Activated CD4-positive, alpha-beta T cell treated with anti-CD3 and anti-CD28 coated beads, Interleukin-2, amount 50 U/mL, for 4 hours (primary cell): ENCODE measurements at regions not wholly inside any gene's neighbourhood (a gene's known extent, or its start where the extent isn't known, plus 50 kb on each side); places are given as distances from the start of the nearest gene placed in this dataset.

ENCODE experiments used
- DNase-seq, 2 experiments: peaks; one replicate each; pipeline ENCODE4 v3.0.0-alpha.2; 2020

DNA sequence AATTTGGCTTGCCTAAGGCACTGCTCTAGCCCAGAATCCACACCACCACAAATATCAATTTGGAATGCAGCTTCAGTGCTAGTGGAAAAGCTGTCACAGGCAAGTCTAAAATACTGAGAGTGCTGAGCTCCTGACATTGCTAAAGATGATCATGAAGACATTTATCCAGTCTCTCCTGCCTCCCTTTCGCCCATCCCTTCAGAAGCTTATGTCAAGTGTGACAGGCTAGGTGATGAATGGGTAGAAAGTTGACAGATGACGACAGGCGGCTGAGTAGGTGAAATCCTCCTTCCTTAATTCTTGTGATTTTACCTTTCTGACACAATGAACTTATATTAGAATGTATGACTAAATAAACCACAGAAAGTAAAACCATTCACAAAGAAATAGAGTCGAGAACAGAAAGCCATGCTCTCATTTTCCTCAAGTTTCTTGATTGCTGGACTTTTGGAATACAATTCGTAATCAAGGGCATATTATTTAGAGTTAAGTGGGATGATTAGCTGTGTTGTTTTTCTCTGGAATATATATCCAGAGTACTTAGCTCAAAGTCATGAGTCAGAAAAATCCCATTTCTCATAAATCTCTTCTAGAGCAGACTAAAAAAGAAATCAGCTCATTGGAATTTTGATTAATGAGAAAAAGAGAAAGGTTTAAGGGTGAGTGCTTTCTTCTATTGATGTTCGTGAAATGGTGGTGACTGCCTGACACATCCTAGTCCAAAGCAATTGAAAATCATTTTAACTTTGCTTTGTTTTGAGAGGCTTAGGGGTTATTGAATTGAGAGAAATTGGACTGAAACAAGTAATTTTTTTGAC, 1228.2 kb upstream of the CITED2 start:
- no peak for DNase-seq

DNA sequence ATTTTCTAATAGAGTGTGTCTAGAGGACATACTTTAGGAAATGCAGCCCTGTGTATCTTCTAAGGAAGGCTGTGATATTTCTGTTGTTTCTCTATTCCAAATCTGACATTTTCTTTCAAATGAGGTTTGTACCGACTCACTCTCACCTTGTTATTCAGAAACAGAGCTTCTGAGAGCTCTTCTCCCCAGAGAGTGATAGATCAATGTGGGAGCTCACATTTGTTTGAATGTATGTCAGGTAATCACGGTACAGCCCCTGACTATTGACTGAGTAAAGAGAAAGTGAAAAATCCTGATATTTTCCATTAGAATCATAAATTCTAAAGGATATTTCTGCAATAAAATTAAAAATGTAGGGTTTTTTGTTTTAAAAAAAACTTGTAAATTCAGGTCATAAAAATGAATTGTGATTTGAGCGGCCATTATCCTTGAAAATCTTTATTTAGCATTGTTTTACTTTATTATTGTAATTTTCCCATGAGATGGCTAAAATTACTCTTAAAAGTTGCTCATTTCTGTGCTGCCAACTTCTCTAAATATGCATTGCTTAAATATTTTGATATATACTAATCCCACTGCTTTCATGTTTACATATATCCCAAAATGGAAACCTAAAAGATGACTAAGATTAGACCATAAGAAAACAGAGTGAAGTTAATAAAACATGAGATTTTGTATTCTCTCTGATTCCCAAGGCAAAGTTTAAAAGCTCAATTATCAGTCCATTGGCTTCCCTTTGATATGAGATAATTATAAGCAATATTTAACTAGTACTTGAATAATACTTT, 1226.8 kb upstream of the CITED2 start:
- no peak for DNase-seq

DNA sequence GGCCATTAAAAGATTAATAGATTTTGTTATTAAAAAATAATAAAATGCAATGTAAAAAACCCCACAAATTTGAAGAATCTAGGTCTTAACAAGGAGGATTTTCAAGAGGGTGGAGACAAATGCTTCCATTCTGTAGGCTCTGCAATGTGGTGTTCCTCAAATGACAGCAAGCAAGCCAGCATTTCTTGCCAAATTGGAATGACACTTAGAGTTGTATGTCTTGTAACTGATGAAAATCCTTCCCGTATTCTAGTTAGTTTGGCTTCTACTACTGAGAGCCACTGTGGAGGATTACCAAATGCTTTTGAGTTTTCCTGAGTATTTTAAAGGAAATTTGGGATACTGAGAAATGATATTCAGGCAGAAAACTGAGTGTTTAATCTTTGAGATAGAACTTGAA, 1225.5 kb upstream of the CITED2 start:
- no peak for DNase-seq

DNA sequence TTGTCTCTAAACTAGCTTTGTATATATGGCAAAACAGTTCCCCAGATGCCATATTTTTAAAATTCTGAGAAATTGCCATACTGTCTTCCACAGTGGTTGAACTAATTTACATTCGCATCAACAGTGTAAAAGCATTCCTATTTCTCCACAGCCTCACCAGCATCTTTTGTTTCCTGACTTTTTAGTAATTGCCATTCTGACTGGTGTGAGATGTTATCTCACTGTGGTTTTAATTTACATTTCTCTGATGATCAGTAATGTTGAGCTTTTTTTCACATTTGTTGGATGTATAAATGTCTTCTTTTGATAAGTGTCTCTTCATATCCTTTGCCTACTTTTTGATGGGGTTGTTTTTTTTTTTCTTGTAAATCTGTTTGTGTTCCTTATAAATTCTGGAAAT, 1222.7 kb upstream of the CITED2 start:
- no peak for DNase-seq

DNA sequence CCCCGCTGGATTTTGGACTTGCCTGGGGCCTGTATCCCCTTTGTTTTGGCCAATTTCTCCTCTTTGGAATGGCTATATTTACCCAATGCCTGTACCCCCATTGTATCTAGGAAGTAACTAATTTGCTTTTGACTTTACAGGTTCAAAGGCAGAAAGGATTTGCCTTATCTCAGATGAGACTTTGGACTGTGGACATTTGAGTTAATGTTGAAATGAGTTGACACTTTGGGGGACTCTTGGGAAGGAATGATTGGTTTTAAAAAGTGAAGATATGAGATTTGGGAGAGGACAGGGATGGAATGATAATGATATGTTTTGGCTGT, 1220.3 kb upstream of the CITED2 start:
- DNase-seq = no peak

DNA sequence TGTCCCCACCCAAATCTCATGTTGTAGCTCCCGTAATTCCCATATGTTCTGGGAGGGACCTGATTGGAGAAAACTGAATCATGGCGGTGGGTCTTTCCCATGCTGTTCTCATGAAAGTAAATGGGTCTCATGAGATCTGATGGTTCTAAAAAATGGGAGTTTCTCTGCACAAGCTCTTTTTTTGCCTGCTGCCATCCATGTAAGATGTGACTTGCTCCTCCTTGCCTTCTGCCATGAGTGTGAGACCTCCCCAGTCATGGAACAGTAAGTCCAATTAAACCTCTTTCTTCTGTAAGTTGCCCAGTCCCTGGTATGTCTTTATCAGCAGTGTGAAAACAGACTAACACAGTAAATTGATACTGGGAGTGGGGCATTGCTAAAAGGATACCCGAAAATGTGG, 1218.4 kb upstream of the CITED2 start:
- DNase-seq = no peak

DNA sequence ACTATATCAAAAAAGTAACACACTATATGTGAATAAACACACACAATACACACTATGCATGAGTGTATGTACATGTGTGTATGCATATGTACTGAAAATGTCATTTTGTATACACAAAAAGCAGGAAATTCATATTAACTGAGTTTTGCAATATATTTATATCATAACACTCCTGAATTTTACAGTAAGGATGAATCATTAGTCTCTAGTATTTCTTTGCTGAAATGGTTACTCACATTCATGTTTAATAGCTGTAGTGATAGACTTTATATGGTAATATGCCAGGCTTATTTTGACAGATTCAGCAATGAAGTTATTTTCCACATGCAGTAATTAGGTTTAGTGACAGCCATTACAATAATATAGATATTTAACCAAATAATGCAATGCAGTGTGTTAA, 1216.2 kb upstream of the CITED2 start:
- DNase-seq = no peak

DNA sequence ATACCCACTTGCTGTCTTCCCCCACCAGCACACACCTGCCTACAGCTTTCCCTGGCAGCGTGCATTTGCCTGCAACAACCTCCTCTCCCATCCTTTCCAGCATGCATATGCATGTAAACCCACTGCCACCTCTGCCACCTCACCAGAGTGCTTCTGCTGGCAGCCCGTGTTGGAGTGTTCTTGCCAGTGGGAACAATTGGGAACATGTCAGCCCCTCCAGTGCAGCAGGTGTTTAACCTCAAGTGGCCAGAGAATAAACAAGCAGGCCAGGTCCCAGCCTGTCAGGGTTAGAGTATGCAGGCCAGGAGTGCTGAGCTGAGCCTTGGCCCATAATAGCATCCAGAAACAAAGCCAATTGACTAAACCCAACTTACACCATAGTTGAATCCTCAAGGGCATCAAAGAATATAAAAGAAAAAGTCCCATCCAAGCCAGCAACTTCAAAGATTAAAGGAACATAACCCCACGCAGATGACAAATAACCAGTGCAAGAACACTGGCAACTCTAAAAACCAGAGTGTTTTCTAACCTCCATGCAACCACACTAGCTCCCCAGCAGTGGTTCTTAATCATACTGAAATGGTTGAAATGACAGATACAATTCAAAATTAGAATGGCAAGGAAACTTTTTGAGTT, 1212.1 kb upstream of the CITED2 start:
- DNase-seq = no peak

DNA sequence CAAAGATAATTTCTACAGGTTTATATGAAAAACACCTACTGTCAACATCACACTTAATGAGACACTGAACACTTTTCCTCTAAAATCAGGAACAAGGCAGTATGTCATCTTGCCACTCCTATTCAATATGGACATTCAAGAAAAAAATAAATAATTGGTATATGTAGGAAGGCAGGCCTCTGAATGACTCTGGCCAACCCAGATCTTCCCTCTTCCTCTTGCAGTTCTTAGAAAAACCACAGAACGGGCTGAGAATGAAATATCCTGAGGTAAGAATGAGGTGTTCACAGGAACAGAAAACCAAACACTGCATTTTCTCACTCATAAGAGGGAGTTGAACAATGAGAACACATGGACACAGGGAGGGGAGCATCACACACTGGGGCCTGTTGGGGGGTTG, 1207.2 kb upstream of the CITED2 start:
- no peak for DNase-seq

DNA sequence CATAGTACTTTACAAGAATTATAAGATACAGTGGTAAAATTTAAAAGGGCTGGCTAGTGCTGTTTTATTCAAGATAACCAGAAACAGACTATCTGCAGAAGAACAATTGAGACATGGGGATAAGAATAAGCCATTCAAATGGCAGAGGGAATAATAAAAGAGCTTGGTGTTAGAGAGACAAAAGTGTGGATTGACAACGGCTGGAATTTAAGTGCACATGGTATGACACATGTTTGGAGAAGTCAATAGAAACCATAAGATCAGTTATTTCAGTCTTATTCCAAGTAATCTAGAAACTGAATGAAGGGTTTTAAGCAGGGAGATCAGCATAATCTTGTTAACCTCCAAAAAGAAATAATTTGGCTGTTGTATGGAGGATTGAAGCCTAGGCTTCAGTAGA, 1205.5 kb upstream of the CITED2 start:
- DNase-seq = no peak

DNA sequence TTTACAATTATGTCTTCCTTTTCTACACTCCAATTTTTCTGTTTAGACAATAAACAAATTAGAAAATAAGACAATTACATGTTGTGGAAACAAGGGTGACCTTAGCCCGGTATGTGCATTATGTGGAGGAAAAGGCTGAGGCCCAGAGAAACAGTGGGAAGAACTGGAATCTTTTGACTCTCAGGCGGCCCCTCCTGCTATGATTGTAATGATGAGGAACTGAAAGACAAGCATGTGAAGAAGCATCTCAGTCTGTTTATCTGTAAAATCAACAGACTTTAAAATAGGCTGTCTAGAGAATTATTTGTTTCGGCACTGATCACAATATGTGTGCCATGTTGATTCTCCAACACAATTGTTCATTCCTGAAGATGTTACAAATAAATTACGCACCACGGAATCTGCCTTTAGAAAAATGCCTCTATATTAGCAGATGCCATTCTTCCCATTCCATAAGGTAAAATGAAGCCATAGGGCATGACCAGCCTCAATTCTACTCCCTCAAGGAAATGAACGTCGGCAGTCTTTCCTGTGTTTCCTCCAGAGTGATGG, 1201.6 kb upstream of the CITED2 start:
- DNase-seq = no peak

DNA sequence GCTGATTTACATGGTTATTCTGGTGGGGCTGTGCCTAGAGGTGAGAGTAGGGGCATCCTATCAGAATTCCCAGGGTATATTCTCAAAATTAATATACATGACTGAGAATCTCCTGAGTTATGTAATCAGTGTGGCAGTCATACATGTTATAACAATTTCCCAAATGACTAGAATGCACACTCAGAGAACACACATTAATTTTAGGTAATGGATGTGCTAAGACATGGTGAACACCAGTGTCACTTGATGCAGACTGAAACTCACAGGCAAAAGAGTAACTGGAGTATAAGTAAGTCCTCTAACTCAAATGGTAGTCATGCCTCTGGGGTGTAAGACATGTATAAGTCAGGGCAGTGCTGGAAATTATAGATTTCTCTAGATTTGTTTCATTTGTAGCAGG, 1198.4 kb upstream of the CITED2 start:
- no peak for DNase-seq

DNA sequence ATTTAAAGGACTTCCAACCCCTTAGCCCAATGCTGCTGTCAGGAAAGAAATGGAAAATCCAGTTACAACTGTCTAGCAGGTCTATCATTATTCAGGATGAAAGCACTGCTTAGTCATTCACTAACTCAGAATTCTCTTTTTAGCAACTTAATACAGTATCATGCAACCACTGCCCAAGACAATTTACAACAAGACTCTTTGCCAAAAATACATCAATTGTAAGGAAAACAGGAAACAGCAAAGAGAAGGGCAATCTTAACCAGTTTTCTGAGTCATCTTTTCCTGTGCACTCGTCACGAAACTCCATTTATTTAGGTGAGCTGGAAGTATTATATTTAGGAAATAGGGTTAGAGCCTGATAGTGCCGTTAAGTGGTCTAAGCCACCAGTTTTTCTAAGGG, 1197.7 kb upstream of the CITED2 start:
- DNase-seq = no peak

DNA sequence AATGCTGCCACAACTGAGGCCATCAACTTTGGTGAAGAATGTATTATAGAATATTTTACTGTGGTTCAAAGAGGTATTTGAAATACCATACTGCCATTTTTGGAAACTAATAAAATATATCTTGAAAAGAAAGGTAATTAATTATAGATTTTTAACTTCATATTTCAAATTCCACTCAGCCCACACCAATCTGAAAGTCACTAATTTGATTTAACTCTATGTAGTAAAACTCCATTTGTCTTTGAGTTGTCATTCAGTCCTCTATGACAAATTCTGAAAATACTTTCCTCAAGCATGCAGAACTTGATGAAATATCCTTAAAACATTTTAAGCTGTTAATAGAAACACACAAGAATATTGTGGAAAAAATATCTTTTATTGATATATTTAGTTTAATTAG, 1196.7 kb upstream of the CITED2 start:
- DNase-seq = no peak

DNA sequence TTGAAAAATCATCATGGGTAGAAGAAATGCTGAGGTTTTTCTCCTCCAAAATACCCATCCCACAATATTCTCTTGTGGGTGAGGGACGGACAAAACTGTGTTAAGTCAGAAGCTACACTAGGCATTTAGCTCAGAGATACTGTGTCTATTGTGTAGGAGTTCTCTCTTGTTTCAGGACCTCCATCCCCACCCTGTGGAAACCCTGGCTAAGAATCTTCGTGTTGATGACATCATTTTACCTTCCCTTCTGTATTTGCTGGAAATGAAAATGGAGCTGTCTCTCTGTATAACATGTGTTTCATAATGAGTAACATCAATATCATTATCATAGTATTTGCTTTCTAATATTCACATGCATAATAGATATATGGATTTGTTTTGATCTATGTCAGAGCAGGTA, 1193.0 kb upstream of the CITED2 start:
- DNase-seq = no peak

DNA sequence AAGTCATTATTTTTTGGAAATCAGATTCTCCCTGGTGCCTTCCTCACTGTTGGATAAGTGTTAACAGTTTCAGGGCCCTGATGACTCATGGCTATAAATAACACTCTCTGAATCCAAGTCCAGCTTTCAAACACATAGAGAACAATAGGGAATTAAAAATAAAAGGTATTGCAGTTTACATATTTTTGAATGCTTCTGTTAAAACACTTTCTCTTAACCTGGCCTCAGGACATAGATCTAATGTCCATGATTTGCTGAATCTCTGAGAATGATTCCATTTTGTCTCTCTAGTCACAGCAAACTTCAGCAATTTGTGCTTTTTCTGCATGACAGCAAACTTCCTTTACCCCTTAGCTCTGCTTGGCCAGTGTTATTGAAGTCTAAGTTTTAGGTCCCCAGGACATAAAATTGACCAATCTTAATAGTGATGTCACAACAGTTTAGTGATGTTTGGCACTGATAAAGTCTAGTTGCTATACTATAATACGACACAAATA, 1192.4 kb upstream of the CITED2 start:
- DNase-seq = no peak

DNA sequence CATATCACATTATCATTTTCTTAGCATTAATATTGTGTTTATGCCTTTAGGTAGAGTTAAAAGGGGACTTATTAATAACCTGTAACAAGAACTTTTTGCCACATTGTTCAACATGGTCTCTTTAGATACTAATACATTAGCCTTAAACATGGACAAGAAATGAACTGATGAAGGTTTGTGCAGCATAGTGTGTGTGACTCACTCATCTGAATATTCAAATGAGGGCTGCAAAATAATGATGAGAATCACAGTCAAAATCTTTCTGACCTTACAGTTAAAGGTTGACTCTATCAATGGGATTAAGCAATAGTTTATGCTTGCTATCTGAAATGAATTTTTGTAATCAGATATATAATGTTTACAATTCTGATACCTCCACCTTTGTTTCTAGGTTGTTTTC, 1189.3 kb upstream of the CITED2 start:
- no peak for DNase-seq

DNA sequence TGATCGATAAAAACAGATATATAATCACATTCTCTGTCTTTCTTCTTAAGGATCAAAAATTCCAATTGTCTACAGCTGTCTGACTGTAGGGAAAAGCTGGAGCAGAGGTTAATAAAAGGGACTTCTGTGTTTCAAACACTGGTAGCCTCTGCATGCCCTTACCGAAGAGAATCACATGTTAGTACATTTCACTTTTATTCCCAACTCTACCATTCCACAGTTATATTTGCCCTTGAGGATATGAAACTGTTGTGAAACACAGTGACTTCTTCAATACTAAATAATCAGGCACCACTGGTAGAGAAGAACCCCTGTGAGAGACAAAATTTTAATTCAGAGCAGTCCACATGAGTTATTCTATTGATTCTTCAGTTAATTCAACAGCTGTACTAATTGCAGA, 1187.3 kb upstream of the CITED2 start:
- no peak for DNase-seq

DNA sequence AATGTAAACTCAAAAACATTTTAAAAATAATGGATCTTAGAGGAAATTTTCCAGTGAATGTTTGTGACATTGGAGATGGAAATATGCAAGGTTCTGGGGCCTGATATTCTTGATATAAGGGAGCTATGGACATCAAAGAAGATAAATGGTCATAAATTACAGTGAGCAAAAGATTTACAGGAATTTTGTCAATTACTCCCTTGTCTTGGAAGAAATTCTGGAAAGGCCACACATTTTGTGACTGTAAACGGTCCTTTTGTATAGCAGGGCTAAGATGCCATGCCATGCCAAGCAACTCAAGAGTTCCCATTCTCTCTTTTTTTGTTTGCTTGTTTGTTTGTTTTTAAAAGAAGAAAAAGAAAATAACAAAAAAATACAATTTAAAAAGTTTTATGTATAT, 1186.2 kb upstream of the CITED2 start:
- no peak for DNase-seq

DNA sequence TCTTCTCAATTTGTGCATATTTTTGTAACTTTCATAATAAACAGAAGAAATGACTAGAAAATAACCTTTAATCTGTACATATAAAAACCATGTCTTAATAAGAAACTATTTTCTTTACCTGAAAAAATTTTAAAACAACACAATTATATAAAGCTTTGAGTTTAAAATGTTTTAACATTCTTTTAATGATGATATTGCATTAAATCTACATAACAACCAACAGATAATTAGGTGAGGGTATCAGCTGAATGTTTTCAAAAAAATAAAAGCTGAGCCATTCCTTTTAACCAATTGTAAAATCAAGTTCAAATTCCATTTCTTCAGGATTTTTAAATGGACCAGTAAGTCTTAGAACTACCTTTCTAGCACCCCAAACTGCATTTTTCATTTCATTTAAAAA, 1185.0 kb upstream of the CITED2 start:
- no peak for DNase-seq

DNA sequence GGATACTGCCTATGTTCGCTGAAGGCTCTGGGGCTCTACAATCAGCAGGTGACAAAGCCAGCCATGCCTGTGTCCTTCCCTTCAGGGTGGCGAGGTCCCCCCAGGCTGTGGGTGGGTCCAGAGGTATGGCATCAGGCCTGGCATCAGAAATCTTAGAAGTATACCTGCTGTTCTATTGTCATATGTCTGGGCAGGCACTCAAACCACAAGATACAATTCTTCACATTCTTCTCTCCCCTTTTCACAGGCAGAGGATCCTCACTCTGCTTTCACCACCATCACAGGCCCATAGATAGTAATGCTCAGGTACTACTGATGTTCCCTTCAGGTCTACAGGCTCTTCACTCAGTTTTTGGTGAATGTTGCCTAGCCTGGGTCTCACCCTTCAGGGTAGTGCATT, 1180.0 kb upstream of the CITED2 start:
- no peak for DNase-seq

DNA sequence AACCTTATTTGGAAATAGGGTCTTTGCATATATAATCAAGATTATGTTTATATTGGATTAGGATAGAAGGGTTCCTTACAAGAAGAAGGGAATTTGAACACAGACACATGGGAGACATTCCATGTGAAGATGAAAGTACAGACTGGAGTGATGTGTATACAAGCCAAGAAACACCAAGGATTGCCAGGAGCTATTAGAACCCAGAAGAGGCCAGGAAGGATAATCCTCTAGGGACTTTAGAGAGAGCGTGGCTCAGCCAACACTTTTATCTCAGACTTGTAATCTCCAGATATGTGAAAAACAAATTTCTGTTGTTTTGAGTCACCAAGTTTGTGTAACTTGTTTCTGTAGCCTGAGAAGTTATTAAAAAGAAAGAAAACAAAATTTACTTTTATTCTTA, 1173.9 kb upstream of the CITED2 start:
- DNase-seq = no peak

DNA sequence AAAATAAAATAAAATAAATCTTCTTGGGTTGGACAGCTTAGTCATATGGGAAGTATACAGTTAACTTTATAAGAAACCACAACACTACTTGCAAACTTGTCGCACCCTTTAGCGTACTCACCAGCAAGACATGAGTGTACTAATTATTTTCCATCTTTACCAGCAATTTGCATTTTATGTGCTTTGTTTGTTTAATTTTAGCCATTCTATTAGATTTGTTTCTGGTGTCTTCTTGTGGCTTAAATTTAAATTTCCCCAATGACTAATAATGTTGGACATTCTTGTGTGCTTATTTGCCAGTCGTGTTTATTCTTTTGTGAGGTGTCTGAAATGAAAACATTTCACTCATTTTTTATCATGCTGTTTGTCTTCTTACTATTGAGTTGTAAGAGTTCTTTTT, 1172.2 kb upstream of the CITED2 start:
- DNase-seq = no peak

DNA sequence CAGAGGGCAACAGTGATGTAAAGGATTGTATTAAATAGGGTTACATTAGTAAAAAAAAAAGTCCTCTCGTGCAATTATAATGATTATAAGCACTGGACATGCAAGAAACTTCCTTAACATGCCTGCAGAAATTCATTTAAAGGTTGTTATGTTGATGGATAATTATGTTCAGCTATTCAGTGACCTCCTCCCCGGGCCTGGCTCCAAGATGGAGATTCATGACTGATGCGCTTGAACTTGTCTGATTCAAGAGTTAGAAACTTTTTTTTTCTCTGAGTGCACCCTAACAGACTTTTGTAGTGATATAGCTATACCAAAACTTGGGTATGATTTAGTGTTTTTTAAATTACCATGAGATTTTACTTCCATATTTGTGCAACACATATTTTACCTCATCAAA, 1170.0 kb upstream of the CITED2 start:
- no peak for DNase-seq
